ENCODE measurements at regions not wholly inside any gene's neighbourhood (a gene's known extent, or its start where the extent isn't known, plus 50 kb on each side); places are given as distances from the start of the nearest gene placed in this dataset.

- Histone ChIP-seq H3K56ac (replicated peaks; ENCODE audit: insufficient read length, low read depth, low read length) (no peak overlapping the region), H3K23me2 (ENCODE audit: low read depth, low read length) (no peaks in the 10 kb centered on the region; the same call in 1 of the 2 replicates), H2AFZ (ENCODE audit: low read length) (no peak overlapping the region), H3K4me1 (replicated peaks in 1 of 4; ENCODE audit: control insufficient read depth in 3 of 4, insufficient read depth in 4 of 4, low read length in 3 of 4) (no peaks in the 10 kb centered on the region), H3K79me1 (ENCODE audit: low read depth, low read length) (no peaks in the 10 kb centered on the region; the same call in 1 of the 2 replicates), H3K4me3 (ENCODE audit: extremely low read depth in 1 of 4, insufficient read depth in 2 of 4, low read depth in 3 of 4, low read length in 4 of 4) (no peak overlapping the region), H2AK5ac (ENCODE audit: low read depth, low read length) (no peak overlapping the region), H3K79me2 (ENCODE audit: control insufficient read depth in 1 of 2, insufficient read depth in 2 of 2, low read length in 2 of 2) (no peaks in the 10 kb centered on the region), H3K9me3 (ENCODE audit: insufficient read depth in 2 of 2, low read depth in 1 of 2, low read length in 1 of 2) (peaks cover 0 to 6% of the 10 kb centered on the region in 2 experiments; a peak in 2 of 4 replicates), H3K4me2 (ENCODE audit: insufficient read depth in 1 of 2, low read depth in 2 of 2, low read length in 2 of 2) (no peak overlapping the region), H3K4ac (replicated peaks; ENCODE audit: insufficient read length, low read depth, low read length) (no peak overlapping the region), H4K5ac (ENCODE audit: insufficient read length, low read depth, low read length) (no peak overlapping the region), H2BK20ac (ENCODE audit: low read length) (no peak overlapping the region), H2BK120ac (replicated peaks; ENCODE audit: low read depth, low read length) (no peak overlapping the region), H3K27ac (ENCODE audit: low read depth, low read length) (no peak overlapping the region), H2BK12ac (ENCODE audit: low read depth, low read length) (no peak overlapping the region), H3K23ac (ENCODE audit: insufficient read length) (no peak overlapping the region), H4K20me1 (replicated peaks in 1 of 2; ENCODE audit: control insufficient read depth in 1 of 2, insufficient read depth in 2 of 2, low read length in 2 of 2) (peaks cover 0 to 5% of the 10 kb centered on the region in 2 experiments), H4K91ac (replicated peaks; ENCODE audit: insufficient read length, low read length) (no peak overlapping the region), H3K9ac (replicated peaks in 1 of 4; ENCODE audit: extremely low read depth in 1 of 4, low read depth in 3 of 4, low read length in 3 of 4) (no peak overlapping the region), H4K8ac (ENCODE audit: extremely low read depth, insufficient read depth, low read length) (peak overlapping the region; percentile 38; the same call in 1 of the 2 replicates), H3K27me3 (replicated peaks in 1 of 4; ENCODE audit: control insufficient read depth in 3 of 4, extremely low read depth in 1 of 4, insufficient read depth in 3 of 4, low read length in 3 of 4) (no peaks in the 10 kb centered on the region; a peak in 1 of 7 replicates), H3K14ac (ENCODE audit: insufficient read length) (no peak overlapping the region), H2BK5ac (ENCODE audit: low read depth, low read length) (no peak overlapping the region), H3K18ac (ENCODE audit: extremely low read depth, low read length) (no peak overlapping the region), H2BK15ac (ENCODE audit: low read length) (no peak overlapping the region), H3K36me3 (ENCODE audit: control insufficient read depth in 2 of 4, insufficient read depth in 4 of 4, low read length in 3 of 4) (no peaks in the 10 kb centered on the region)
- CTCF ChIA-PET (ENCODE audit: partially characterized antibody) = interaction anchor here (1.0 to 1.5 kb wide), 2 partner anchors 13 to 120 kb away, joined by 3 to 4 read pairs; no protein-coding TSS in a partner anchor
- FAIRE-seq (no peak), DNase-seq (ENCODE audit: low read depth in 1 of 2, low spot score in 2 of 2) (peak in 1 of 2 experiments; percentile 43)
- WGBS, 2 experiments (ENCODE audit: extremely low coverage in 1 of 2, insufficient coverage in 1 of 2, insufficient read length in 1 of 2, insufficient replicate concordance in 2 of 2, low coverage in 1 of 2, low lambda C conversion rate in 2 of 2, missing lambda C conversion rate in 1 of 2) = 91% methylated on average over 22 of the region's 22 CpGs; no CpG with 5 or more reads in 1 of the 2 experiments
- POLR2A ChIA-PET (ENCODE audit: partially characterized antibody) = no interaction called here
- no peak for TF ChIP-seq RFX5 (IDR thresholded peaks at IDR 0.05; ENCODE audit: borderline replicate concordance, low read depth, low read length)
- TF ChIP-seq SRF (IDR thresholded peaks at IDR 0.05; ENCODE audit: low read depth, low read length) = no peak
- TF ChIP-seq POLR2AphosphoS5 (IDR thresholded peaks at IDR 0.05; ENCODE audit: low read depth, low read length) = no peak
- no peak for TF ChIP-seq CEBPB (IDR thresholded peaks at IDR 0.05; ENCODE audit: low read depth, low read length)
- TF ChIP-seq TCF12 (IDR thresholded peaks at IDR 0.05; ENCODE audit: low read depth, low read length) = no peak
- no peak for TF ChIP-seq GABPA (IDR thresholded peaks at IDR 0.05; ENCODE audit: borderline replicate concordance, insufficient read depth, low read length)
- TF ChIP-seq EP300 (IDR thresholded peaks at IDR 0.05; ENCODE audit: borderline replicate concordance in 1 of 2, low read depth in 2 of 2, low read length in 2 of 2) = no peak
- TF ChIP-seq CBX5 (IDR thresholded peaks at IDR 0.05; ENCODE audit: low read depth, low read length) = no peak
- no peak for TF ChIP-seq KDM5A (IDR thresholded peaks at IDR 0.05; ENCODE audit: low read length)
- no peak for TF ChIP-seq JUND (IDR thresholded peaks at IDR 0.05; ENCODE audit: low read length)
- no peak for TF ChIP-seq SP4 (IDR thresholded peaks at IDR 0.05; ENCODE audit: low read length)
- TF ChIP-seq USF2 (IDR thresholded peaks at IDR 0.05; ENCODE audit: low read length) = no peak
These were observed 81.4 kb downstream of the DLL1 start for GRCh38 chr6:170209354-170210025.

Measured in H1 (cell line).